Panc1 (cell line): ENCODE measurements at regions not wholly inside any gene's neighbourhood (a gene's known extent, or its start where the extent isn't known, plus 50 kb on each side); places are given as distances from the start of the nearest gene placed in this dataset.

Experiments used
- ATAC-seq: fragments of 200-7000 bp; cut with Tn5 transposase; 2 replicates; pipeline ENCODE4 v1.9.1; 2020; ENCODE audit warnings: mild to moderate bottlenecking, moderate library complexity
- BruUV-seq: library from RNA; stranded (reverse); fragments of 400-500 nt; replicated peaks from 2 replicates; lab custom pipeline; 2021; lab: Mats Ljungman, UMichigan
- CTCF ChIA-PET: fragments of 300-600 bp; sonication (Branson Sonifier 250); formaldehyde crosslinking; loops from one replicate; lab custom pipeline; 2022; ENCODE audit warnings: antibody characterized with exemption; lab: Charles Lee
- POLR2A ChIA-PET: fragments of 300-600 bp; sonication (Branson Sonifier 250); formaldehyde crosslinking; loops from one replicate; lab custom pipeline; 2022; ENCODE audit warnings: antibody characterized with exemption; lab: Charles Lee
- DNase-seq: peaks from one replicate; pipeline ENCODE4 v3.0.0-alpha.2; 2010; ENCODE audit warnings: low read depth, low spot score
- H3K27ac ChIP-seq: 2 replicates; pipeline ENCODE4 v1.5.1; 2011; ENCODE audit warnings: mild to moderate bottlenecking, low read length, inconsistent platforms
- H3K27me3 ChIP-seq: fragments of 200-500 bp; sonication (Bioruptor generic); 2 replicates; pipeline ENCODE4 v1.6.0; 2014; ENCODE audit warnings: low read length, inconsistent platforms; ENCODE audit not compliant: control insufficient read depth, insufficient read depth
- H3K36me3 ChIP-seq: fragments of 200-500 bp; sonication (Bioruptor generic); 2 replicates; pipeline ENCODE4 v1.5.1; 2014; ENCODE audit warnings: inconsistent platforms, mild to moderate bottlenecking, low read length, moderate library complexity; ENCODE audit not compliant: control insufficient read depth, insufficient read depth
- H3K4me1 ChIP-seq: 2 replicates; pipeline ENCODE4 v1.5.1; 2011; ENCODE audit warnings: inconsistent platforms, mild to moderate bottlenecking, low read length, moderate library complexity; ENCODE audit not compliant: control insufficient read depth, insufficient read depth
- H3K4me3 ChIP-seq, 2 experiments: 2 replicates each; pipeline ENCODE4 v1.5.1; 2011 to 2012; ENCODE audit warnings: low read depth in 2 of 2, low read length in 2 of 2, mild to moderate bottlenecking in 2 of 2, inconsistent platforms in 1 of 2, moderate library complexity in 1 of 2
- H3K9me3 ChIP-seq: fragments of 200-500 bp; sonication (Bioruptor generic); 2 replicates; pipeline ENCODE4 v1.5.1; 2014; ENCODE audit warnings: low read depth, mild to moderate bottlenecking, inconsistent platforms, low read length, moderate library complexity; ENCODE audit not compliant: control insufficient read depth, insufficient read depth
- POLR2AphosphoS5 ChIP-seq: IDR thresholded peaks from 2 replicates; pipeline ENCODE4 v1.6.1; 2012; ENCODE audit warnings: mild to moderate bottlenecking, low read depth, low read length, moderate library complexity
- SIN3A ChIP-seq: IDR thresholded peaks from 2 replicates; pipeline ENCODE4 v1.6.1; 2012; ENCODE audit warnings: low read depth, mild to moderate bottlenecking, low read length, moderate library complexity, borderline replicate concordance; ENCODE audit not compliant: insufficient read depth
- TCF7L2 ChIP-seq: IDR thresholded peaks from 2 replicates; pipeline ENCODE4 v1.6.1; 2011; ENCODE audit warnings: mild to moderate bottlenecking, low read depth, low read length, inconsistent platforms
- in situ Hi-C: cut with HindIII; loops from 2 replicates; pipeline ENCODE4 v1.10.0; 2016; ENCODE audit warnings: low sequenced_read_pairs, low pct_unique_long_range_greater_than_20kb
- intact Hi-C: fragments of 100-400 bp; cut with micrococcal nuclease; formaldehyde crosslinking; loops from one replicate; pipeline ENCODE4 v1.10.0; 2022; ENCODE audit not compliant: unreplicated experiment
- TF ChIP-seq, protein P1 (sequence below), 2 experiments: IDR thresholded peaks; 2 replicates each; pipeline ENCODE4 v1.6.1; 2011 to 2012; ENCODE audit warnings: low read depth in 2 of 2, control low read depth in 1 of 2, low read length in 1 of 2, mild to moderate bottlenecking in 1 of 2, moderate library complexity in 1 of 2; ENCODE audit not compliant: insufficient read depth in 1 of 2
- TF ChIP-seq, protein P2 (sequence below): fragments of 450-650 bp; IDR thresholded peaks from 2 replicates; pipeline ENCODE4 v1.5.1; 2017; ENCODE audit warnings: mild to moderate bottlenecking

DNA sequence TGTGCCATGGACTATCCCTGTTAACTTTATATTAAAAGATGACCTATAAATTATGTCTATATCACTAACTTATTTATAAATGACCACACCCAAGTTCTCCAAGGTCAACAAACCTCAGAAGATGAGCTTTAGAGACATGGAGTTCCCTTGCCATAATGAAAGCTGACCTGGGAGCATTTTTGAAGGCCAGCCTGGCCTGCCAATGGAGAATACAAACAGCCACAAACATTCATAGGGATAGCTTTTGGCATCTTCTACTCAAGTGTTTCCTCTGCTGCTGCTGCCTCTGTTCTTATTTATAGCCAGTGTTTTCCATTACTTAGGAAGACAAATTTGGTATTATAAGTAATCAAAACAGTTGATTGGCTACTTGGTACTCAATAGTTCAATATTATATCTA, 117.3 kb upstream of the ADAMTS19 start:
- DNase-seq (no peak), ATAC-seq (no peak)
- Histone ChIP-seq H3K9me3 (no peaks in the 10 kb centered on the region; the same call in 1 of the 2 replicates), H3K27ac (no peak overlapping the region), H3K4me3 (no peak overlapping the region), H3K36me3 (no peaks in the 10 kb centered on the region), H3K27me3 (no peaks in the 10 kb centered on the region), H3K4me1 (no peaks in the 10 kb centered on the region)
- POLR2A ChIA-PET = no interaction called here
- no TSS peak for BruUV-seq
- in situ Hi-C loops (no loop called here), intact Hi-C loops (no loop called here)
- no peak for TF ChIP-seq TCF7L2
- no peak for TF ChIP-seq SIN3A
- TF ChIP-seq, protein P1, sequence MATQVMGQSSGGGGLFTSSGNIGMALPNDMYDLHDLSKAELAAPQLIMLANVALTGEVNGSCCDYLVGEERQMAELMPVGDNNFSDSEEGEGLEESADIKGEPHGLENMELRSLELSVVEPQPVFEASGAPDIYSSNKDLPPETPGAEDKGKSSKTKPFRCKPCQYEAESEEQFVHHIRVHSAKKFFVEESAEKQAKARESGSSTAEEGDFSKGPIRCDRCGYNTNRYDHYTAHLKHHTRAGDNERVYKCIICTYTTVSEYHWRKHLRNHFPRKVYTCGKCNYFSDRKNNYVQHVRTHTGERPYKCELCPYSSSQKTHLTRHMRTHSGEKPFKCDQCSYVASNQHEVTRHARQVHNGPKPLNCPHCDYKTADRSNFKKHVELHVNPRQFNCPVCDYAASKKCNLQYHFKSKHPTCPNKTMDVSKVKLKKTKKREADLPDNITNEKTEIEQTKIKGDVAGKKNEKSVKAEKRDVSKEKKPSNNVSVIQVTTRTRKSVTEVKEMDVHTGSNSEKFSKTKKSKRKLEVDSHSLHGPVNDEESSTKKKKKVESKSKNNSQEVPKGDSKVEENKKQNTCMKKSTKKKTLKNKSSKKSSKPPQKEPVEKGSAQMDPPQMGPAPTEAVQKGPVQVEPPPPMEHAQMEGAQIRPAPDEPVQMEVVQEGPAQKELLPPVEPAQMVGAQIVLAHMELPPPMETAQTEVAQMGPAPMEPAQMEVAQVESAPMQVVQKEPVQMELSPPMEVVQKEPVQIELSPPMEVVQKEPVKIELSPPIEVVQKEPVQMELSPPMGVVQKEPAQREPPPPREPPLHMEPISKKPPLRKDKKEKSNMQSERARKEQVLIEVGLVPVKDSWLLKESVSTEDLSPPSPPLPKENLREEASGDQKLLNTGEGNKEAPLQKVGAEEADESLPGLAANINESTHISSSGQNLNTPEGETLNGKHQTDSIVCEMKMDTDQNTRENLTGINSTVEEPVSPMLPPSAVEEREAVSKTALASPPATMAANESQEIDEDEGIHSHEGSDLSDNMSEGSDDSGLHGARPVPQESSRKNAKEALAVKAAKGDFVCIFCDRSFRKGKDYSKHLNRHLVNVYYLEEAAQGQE (IDR thresholded peaks at IDR 0.05; ENCODE audit: insufficient read depth in 1 of 2, low read depth in 2 of 2, low read length in 1 of 2) = no peak
- TF ChIP-seq POLR2AphosphoS5 = no peak
- TF ChIP-seq, protein P2, sequence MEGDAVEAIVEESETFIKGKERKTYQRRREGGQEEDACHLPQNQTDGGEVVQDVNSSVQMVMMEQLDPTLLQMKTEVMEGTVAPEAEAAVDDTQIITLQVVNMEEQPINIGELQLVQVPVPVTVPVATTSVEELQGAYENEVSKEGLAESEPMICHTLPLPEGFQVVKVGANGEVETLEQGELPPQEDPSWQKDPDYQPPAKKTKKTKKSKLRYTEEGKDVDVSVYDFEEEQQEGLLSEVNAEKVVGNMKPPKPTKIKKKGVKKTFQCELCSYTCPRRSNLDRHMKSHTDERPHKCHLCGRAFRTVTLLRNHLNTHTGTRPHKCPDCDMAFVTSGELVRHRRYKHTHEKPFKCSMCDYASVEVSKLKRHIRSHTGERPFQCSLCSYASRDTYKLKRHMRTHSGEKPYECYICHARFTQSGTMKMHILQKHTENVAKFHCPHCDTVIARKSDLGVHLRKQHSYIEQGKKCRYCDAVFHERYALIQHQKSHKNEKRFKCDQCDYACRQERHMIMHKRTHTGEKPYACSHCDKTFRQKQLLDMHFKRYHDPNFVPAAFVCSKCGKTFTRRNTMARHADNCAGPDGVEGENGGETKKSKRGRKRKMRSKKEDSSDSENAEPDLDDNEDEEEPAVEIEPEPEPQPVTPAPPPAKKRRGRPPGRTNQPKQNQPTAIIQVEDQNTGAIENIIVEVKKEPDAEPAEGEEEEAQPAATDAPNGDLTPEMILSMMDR = no peak
- CTCF ChIA-PET = no interaction called here

DNA sequence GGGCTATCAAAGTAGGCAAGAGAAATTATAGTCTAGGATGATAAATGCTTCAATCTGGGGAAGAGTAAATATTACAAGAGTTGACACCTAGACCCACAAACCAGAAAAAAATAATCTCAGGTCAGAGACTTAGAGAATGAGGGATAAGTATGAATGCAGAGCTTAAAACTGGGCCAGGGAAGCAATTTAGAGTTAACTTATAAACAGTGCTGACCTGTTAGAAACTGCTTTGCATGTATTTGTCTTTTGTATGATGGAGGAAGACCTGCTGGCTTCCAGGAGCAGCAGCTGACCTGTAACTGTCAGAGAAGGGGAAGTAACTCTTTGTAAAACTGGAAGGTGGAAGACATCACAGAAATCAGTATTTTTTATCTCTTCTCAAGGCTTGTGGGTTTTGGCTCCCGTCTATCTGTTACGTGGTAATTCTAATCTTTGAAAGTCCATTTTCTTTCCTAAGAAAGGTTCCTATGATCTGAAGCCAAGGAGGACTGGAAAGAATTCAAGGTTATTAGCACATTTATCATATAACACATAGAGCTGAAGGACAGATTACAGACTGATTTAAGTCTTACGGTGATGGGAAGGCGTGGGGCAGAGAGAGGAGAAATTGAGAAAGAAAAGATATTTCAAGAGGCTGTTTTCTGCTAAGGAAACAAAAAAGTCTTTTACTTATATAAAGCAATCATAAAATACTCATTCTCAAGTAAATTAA, 114.7 kb upstream of the ADAMTS19 start:
- Histone ChIP-seq H3K27ac (no peak overlapping the region), H3K4me3 (no peak overlapping the region), H3K9me3 (peaks cover 6% of the 10 kb centered on the region; the same call in 1 of the 2 replicates), H3K36me3 (no peaks in the 10 kb centered on the region), H3K27me3 (no peaks in the 10 kb centered on the region), H3K4me1 (no peaks in the 10 kb centered on the region)
- no TSS peak for BruUV-seq
- ChIA-PET CTCF (no interaction called here), POLR2A (no interaction called here)
- intact Hi-C loops (no loop called here), in situ Hi-C loops (no loop called here)
- DNase-seq (no peak), ATAC-seq (no peak)
- no peak for TF ChIP-seq SIN3A
- TF ChIP-seq, protein P1 (IDR thresholded peaks at IDR 0.05; ENCODE audit: insufficient read depth in 1 of 2, low read depth in 2 of 2, low read length in 1 of 2) = no peak
- TF ChIP-seq, protein P2 = no peak
- TF ChIP-seq TCF7L2 = no peak
- no peak for TF ChIP-seq POLR2AphosphoS5
